AG04450 (cell line): ENCODE measurements at regions not wholly inside any gene's neighbourhood (a gene's known extent, or its start where the extent isn't known, plus 50 kb on each side); places are given as distances from the start of the nearest gene placed in this dataset.

Source experiments
- CTCF ChIA-PET: fragments of 300-600, 350-600 bp; formaldehyde crosslinking; extraction: SDS; loops from one replicate; lab custom pipeline; 2022; ENCODE audit warnings: antibody characterized with exemption, inconsistent platforms; lab: Charles Lee
- POLR2A ChIA-PET: fragments of 350-600 bp; formaldehyde crosslinking; extraction: SDS; loops from one replicate; lab custom pipeline; 2021; ENCODE audit warnings: antibody characterized with exemption, inconsistent platforms; lab: Yijun Ruan, JAX
- DNase-seq: peaks from one replicate; pipeline ENCODE4 v3.0.0-alpha.2; 2011; ENCODE audit warnings: low read depth, low spot score
- H3K27ac ChIP-seq: one replicate; pipeline ENCODE4 v1.5.1; 2012; ENCODE audit warnings: low read depth, low read length, control low read depth
- H3K27me3 ChIP-seq: one replicate; pipeline ENCODE4 v1.6.0; 2012; ENCODE audit warnings: low read length; ENCODE audit not compliant: control insufficient read depth, insufficient read depth
- H3K4me3 ChIP-seq: 2 replicates; pipeline ENCODE4 v1.5.1; 2011; ENCODE audit warnings: mild to moderate bottlenecking, low read depth, low read length, control low read depth
- H3K9me3 ChIP-seq: 2 replicates; pipeline ENCODE4 v1.5.1; 2012; ENCODE audit warnings: low read length; ENCODE audit not compliant: control insufficient read depth, insufficient read depth
- TF ChIP-seq, protein P1 (sequence below): IDR thresholded peaks from 2 replicates; pipeline ENCODE4 v1.5.1; 2011; ENCODE audit warnings: low read depth, low read length, control low read depth, inconsistent platforms

DNA sequence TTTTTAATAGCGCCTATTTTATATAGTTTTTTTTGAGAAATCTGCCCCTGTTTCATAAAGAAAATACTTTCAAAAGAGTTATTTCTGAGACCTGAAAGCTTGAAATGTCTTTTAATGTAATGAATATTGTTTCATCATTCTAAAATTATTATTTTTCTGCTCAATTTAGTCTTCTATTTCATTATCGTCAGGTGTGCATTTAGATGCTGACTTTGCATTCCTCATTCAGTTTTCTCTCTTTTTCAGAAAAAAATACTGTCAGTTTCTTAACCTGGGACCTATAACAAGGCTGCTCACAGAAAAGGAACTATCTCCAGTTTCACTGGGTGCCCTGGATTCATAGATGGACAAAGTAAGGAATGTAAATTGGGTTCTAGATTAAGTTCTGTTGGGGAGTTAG, 1631.7 kb downstream of the SUCLG1 start:
- Histone ChIP-seq H3K4me3 (no peak overlapping the region), H3K9me3 (no peaks in the 10 kb centered on the region), H3K27me3 (no peaks in the 10 kb centered on the region), H3K27ac (no peak overlapping the region)
- TF ChIP-seq, protein P1, sequence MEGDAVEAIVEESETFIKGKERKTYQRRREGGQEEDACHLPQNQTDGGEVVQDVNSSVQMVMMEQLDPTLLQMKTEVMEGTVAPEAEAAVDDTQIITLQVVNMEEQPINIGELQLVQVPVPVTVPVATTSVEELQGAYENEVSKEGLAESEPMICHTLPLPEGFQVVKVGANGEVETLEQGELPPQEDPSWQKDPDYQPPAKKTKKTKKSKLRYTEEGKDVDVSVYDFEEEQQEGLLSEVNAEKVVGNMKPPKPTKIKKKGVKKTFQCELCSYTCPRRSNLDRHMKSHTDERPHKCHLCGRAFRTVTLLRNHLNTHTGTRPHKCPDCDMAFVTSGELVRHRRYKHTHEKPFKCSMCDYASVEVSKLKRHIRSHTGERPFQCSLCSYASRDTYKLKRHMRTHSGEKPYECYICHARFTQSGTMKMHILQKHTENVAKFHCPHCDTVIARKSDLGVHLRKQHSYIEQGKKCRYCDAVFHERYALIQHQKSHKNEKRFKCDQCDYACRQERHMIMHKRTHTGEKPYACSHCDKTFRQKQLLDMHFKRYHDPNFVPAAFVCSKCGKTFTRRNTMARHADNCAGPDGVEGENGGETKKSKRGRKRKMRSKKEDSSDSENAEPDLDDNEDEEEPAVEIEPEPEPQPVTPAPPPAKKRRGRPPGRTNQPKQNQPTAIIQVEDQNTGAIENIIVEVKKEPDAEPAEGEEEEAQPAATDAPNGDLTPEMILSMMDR = no peak
- DNase-seq = no peak
- ChIA-PET CTCF (no interaction called here), POLR2A (no interaction called here)

- no peak for DNase-seq
- H3K9me3 ChIP-seq = no peaks in the 10 kb centered on the region
- H3K27ac ChIP-seq = no peak overlapping the region
- H3K4me3 ChIP-seq = no peak overlapping the region
- H3K27me3 ChIP-seq = no peaks in the 10 kb centered on the region
- ChIA-PET CTCF (no interaction called here), POLR2A (no interaction called here)
- TF ChIP-seq, protein P1 = no peak
Observed at GRCh38 chr2:82826437-82826836, 1632.6 kb downstream of the SUCLG1 start.

DNA sequence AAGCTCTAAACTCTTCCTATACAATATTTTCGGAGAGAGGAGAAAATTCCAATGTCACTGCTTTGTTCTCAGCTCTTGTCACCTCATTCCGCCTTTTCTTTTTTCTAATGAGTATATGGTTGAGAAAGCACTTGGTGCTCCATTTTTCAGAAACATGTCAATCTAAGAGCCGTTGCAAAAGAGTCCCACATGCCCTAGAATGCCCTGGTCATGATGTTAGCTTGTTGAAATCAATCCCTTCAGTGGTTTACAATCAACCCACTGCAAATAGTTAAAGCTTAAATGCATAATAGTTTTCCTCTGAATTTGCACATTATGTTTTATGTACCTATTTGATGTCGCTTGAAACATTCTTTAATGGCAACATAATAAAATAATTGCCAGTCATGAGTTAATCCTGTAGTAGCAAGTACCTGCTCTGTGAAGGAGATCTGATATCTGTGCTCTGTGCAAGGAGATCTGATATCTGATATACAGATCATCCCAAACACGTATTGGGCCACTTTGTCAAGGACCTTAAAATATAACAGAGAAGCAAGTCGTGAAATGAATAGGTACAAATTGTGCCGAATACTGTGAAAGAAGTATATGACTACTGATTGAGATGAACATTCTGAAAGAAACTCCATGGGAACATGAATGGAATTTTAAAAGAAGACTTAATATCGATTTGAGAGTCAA, 1633.5 kb downstream of the SUCLG1 start:
- ChIA-PET POLR2A (no interaction called here), CTCF (no interaction called here)
- no peak overlapping the region for H3K27ac ChIP-seq
- H3K9me3 ChIP-seq = no peaks in the 10 kb centered on the region
- DNase-seq = no peak
- H3K4me3 ChIP-seq = no peak overlapping the region
- no peaks in the 10 kb centered on the region for H3K27me3 ChIP-seq
- TF ChIP-seq, protein P1 = no peak

GRCh38 chr2:82823892-82824291, 1635.2 kb downstream of the SUCLG1 start:
- ChIA-PET CTCF (no interaction called here), POLR2A (no interaction called here)
- H3K27me3 ChIP-seq = no peaks in the 10 kb centered on the region
- TF ChIP-seq, protein P1 = no peak
- no peak for DNase-seq
- no peaks in the 10 kb centered on the region for H3K9me3 ChIP-seq
- no peak overlapping the region for H3K4me3 ChIP-seq
- no peak overlapping the region for H3K27ac ChIP-seq

DNA sequence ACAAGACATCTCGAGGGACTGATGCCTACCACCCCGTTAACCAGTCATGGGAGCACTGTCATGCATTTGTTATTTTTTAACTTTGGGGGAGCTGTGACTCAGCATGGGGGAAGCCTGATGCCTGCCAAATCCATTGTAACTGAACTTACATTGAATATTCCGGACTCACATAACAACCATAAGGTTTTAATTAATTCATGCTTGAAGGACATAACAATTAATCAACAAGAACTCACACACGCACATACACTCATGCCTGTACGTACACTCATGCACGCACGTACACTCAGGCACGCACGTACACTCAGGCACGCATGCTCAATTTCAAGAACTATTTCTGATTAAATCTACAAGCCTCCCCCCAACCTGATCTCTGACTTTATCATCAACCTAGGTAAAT, 1639.1 kb downstream of the SUCLG1 start:
- H3K27ac ChIP-seq = no peak overlapping the region
- no peak for DNase-seq
- TF ChIP-seq, protein P1 = no peak
- POLR2A ChIA-PET = no interaction called here
- no peak overlapping the region for H3K4me3 ChIP-seq
- H3K9me3 ChIP-seq = no peaks in the 10 kb centered on the region
- no peaks in the 10 kb centered on the region for H3K27me3 ChIP-seq
- CTCF ChIA-PET = no interaction called here
